ENCODE measurements at regions not wholly inside any gene's neighbourhood (a gene's known extent, or its start where the extent isn't known, plus 50 kb on each side); places are given as distances from the start of the nearest gene placed in this dataset.

DNA sequence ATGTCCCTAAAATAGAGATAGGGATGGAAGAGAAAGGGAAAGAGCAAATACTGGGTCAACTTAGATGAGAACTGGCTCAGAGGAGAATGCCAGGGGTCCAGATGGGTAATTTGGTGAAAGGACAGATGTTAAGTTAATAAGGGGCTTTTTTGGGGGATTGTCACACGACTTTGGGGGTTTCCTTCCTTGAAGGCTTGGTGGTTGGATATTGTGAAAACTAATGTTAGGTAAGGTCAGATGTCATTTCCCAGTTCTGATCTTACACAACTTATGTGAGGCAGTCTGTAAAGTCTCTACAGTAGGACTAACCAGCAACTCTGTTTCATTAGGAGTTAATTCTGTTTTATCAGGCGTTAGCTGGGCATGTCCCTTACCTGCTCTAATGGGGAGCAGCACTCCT lies 231.1 kb downstream of the NR2F2 start (continued):
- TF ChIP-seq, protein P1, sequence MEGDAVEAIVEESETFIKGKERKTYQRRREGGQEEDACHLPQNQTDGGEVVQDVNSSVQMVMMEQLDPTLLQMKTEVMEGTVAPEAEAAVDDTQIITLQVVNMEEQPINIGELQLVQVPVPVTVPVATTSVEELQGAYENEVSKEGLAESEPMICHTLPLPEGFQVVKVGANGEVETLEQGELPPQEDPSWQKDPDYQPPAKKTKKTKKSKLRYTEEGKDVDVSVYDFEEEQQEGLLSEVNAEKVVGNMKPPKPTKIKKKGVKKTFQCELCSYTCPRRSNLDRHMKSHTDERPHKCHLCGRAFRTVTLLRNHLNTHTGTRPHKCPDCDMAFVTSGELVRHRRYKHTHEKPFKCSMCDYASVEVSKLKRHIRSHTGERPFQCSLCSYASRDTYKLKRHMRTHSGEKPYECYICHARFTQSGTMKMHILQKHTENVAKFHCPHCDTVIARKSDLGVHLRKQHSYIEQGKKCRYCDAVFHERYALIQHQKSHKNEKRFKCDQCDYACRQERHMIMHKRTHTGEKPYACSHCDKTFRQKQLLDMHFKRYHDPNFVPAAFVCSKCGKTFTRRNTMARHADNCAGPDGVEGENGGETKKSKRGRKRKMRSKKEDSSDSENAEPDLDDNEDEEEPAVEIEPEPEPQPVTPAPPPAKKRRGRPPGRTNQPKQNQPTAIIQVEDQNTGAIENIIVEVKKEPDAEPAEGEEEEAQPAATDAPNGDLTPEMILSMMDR (IDR thresholded peaks at IDR 0.05) = no peak
- TF ChIP-seq NFE2L1 (CRISPR knock-in tag; IDR thresholded peaks at IDR 0.05) = no peak
- TF ChIP-seq, protein P2, sequence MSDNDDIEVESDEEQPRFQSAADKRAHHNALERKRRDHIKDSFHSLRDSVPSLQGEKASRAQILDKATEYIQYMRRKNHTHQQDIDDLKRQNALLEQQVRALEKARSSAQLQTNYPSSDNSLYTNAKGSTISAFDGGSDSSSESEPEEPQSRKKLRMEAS (CRISPR knock-in tag; IDR thresholded peaks at IDR 0.05) = no peak
- TF ChIP-seq ZNF138 (CRISPR knock-in tag; conservative IDR thresholded peaks at IDR 0.05) = no peak
- no peak for TF ChIP-seq ZNF396 (CRISPR knock-in tag; IDR thresholded peaks at IDR 0.05; ENCODE audit: borderline replicate concordance)
- TF ChIP-seq SOX15 (CRISPR knock-in tag; IDR thresholded peaks at IDR 0.05) = no peak
- no peak for TF ChIP-seq IRF2 (CRISPR knock-in tag; IDR thresholded peaks at IDR 0.05; ENCODE audit: borderline replicate concordance, low read depth)

- ChIA-PET CTCF (no interaction called here), POLR2A (no interaction called here)
- Mint-ChIP-seq H3K4me1 (peaks cover 2% of the 10 kb centered on the region; the same call in 1 of the 2 replicates), H3K27me3 (ENCODE audit: low read depth) (no peaks in the 10 kb centered on the region; the same call in 1 of the 2 replicates), H3K4me3 (no peak overlapping the region), H3K27ac (no peak overlapping the region), H3K36me3 (no peaks in the 10 kb centered on the region; the same call in 1 of the 2 replicates), H3K9me3 (peaks cover 22% of the 10 kb centered on the region)
- DNase-seq (ENCODE audit: low spot score) (no peak), ATAC-seq (no peak)
- TF ChIP-seq ZNF232 (CRISPR knock-in tag; IDR thresholded peaks at IDR 0.05) (no peak), ZBTB43 (CRISPR knock-in tag; IDR thresholded peaks at IDR 0.05) (no peak), FOXK1 (CRISPR knock-in tag; IDR thresholded peaks at IDR 0.05) (no peak), ETV6 (CRISPR knock-in tag; IDR thresholded peaks at IDR 0.05) (no peak), SMAD4 (CRISPR knock-in tag; IDR thresholded peaks at IDR 0.05) (no peak), ZNF121 (CRISPR knock-in tag; IDR thresholded peaks at IDR 0.05) (no peak), ZNF396 (CRISPR knock-in tag; IDR thresholded peaks at IDR 0.05; ENCODE audit: borderline replicate concordance) (no peak), STAT6 (CRISPR knock-in tag; conservative IDR thresholded peaks at IDR 0.05; ENCODE audit: low read depth) (no peak), TCF7 (CRISPR knock-in tag; IDR thresholded peaks at IDR 0.05; ENCODE audit: low read depth) (no peak), HMGXB4 (CRISPR knock-in tag; IDR thresholded peaks at IDR 0.05) (no peak), JUN (CRISPR knock-in tag; IDR thresholded peaks at IDR 0.05) (no peak), TEAD4 (CRISPR knock-in tag; IDR thresholded peaks at IDR 0.05) (no peak), ZNF263 (CRISPR knock-in tag; IDR thresholded peaks at IDR 0.05; ENCODE audit: low read depth) (no peak), SOX15 (CRISPR knock-in tag; IDR thresholded peaks at IDR 0.05) (no peak), TP53 (CRISPR knock-in tag; IDR thresholded peaks at IDR 0.05) (no peak), ATF2 (CRISPR knock-in tag; IDR thresholded peaks at IDR 0.05; ENCODE audit: borderline replicate concordance, low read depth) (no peak), KAT7 (CRISPR knock-in tag; IDR thresholded peaks at IDR 0.05; ENCODE audit: borderline replicate concordance) (no peak)
- TF ChIP-seq, protein P3, sequence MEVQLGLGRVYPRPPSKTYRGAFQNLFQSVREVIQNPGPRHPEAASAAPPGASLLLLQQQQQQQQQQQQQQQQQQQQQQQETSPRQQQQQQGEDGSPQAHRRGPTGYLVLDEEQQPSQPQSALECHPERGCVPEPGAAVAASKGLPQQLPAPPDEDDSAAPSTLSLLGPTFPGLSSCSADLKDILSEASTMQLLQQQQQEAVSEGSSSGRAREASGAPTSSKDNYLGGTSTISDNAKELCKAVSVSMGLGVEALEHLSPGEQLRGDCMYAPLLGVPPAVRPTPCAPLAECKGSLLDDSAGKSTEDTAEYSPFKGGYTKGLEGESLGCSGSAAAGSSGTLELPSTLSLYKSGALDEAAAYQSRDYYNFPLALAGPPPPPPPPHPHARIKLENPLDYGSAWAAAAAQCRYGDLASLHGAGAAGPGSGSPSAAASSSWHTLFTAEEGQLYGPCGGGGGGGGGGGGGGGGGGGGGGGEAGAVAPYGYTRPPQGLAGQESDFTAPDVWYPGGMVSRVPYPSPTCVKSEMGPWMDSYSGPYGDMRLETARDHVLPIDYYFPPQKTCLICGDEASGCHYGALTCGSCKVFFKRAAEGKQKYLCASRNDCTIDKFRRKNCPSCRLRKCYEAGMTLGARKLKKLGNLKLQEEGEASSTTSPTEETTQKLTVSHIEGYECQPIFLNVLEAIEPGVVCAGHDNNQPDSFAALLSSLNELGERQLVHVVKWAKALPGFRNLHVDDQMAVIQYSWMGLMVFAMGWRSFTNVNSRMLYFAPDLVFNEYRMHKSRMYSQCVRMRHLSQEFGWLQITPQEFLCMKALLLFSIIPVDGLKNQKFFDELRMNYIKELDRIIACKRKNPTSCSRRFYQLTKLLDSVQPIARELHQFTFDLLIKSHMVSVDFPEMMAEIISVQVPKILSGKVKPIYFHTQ (CRISPR knock-in tag; IDR thresholded peaks at IDR 0.05) = no peak
Observed at GRCh38 chr15:96564546-96564945, 234.0 kb downstream of the NR2F2 start.

Measured in WTC11 (cell line).